Superior temporal gyrus (tissue), 1 donor: ENCODE measurements at regions not wholly inside any gene's neighbourhood (a gene's known extent, or its start where the extent isn't known, plus 50 kb on each side); places are given as distances from the start of the nearest gene placed in this dataset.
"Not testable (repeated sequence)": the region's sequence is repeated elsewhere in the genome, so short reads cannot be mapped to it uniquely, and the experiment has no call there.

ENCODE experiments used
- DNase-seq: peaks from one replicate; pipeline ENCODE4 v3.0.0-alpha.2; 2016; ENCODE audit errors: extremely low spot score

GRCh38 chr14:55846826-55847446 is 266.9 kb downstream of the KTN1 start:
- peak; percentile 62 for DNase-seq

GRCh38 chr14:55847766-55848165 is 267.8 kb downstream of the KTN1 start:
- no peak for DNase-seq

- DNase-seq = no peak
Observed at GRCh38 chr14:55848964-55849363, 269.0 kb downstream of the KTN1 start.

- no peak for DNase-seq
Observed at GRCh38 chr14:55849833-55850232, 268.4 kb upstream of the PELI2 start.

- DNase-seq = no peak
Observed at GRCh38 chr14:55850825-55851241, 267.4 kb upstream of the PELI2 start.

GRCh38 chr14:55851301-55851700 is 266.9 kb upstream of the PELI2 start:
- DNase-seq = no peak

- no peak for DNase-seq
Observed at GRCh38 chr14:55851961-55852360, 266.2 kb upstream of the PELI2 start.

GRCh38 chr14:55855751-55856150 is 262.5 kb upstream of the PELI2 start:
- no peak for DNase-seq

GRCh38 chr14:55858604-55859003 is 259.6 kb upstream of the PELI2 start:
- no peak for DNase-seq

- DNase-seq = not testable (repeated sequence)
Observed at GRCh38 chr14:55861561-55861960, 256.6 kb upstream of the PELI2 start.

GRCh38 chr14:55864890-55865655 is 253.1 kb upstream of the PELI2 start:
- DNase-seq = no peak

- DNase-seq = no peak
Observed at GRCh38 chr14:55867311-55867710, 250.9 kb upstream of the PELI2 start.

- no peak for DNase-seq
Observed at GRCh38 chr14:55867719-55868118, 250.5 kb upstream of the PELI2 start.

GRCh38 chr14:55869397-55870049 is 248.7 kb upstream of the PELI2 start:
- DNase-seq = no peak

- DNase-seq = no peak
Observed at GRCh38 chr14:55873169-55873568, 245.0 kb upstream of the PELI2 start.

- DNase-seq = peak; percentile 55
Observed at GRCh38 chr14:55874785-55875184, 243.4 kb upstream of the PELI2 start.

- DNase-seq = no peak
Observed at GRCh38 chr14:55877942-55878341, 240.3 kb upstream of the PELI2 start.

GRCh38 chr14:55881577-55882241 is 236.5 kb upstream of the PELI2 start:
- no peak for DNase-seq

- DNase-seq = no peak
Observed at GRCh38 chr14:55884819-55885218, 233.4 kb upstream of the PELI2 start.

- DNase-seq = no peak
Observed at GRCh38 chr14:55889124-55889523, 229.1 kb upstream of the PELI2 start.

GRCh38 chr14:55891692-55892091 is 226.5 kb upstream of the PELI2 start:
- DNase-seq = no peak

- no peak for DNase-seq
Observed at GRCh38 chr14:55892906-55893305, 225.3 kb upstream of the PELI2 start.
